ENCODE measurements at regions not wholly inside any gene's neighbourhood (a gene's known extent, or its start where the extent isn't known, plus 50 kb on each side); places are given as distances from the start of the nearest gene placed in this dataset.

GRCh38 chr1:172931761-172932160 lies 119.0 kb downstream of the TNFSF18 start:
- H3K9me3 ChIP-seq = no peaks in the 10 kb centered on the region
- H3K27me3 ChIP-seq = no peaks in the 10 kb centered on the region
- TF ChIP-seq CTCF (IDR thresholded peaks at IDR 0.05) (no peak), POLR2AphosphoS5 (IDR thresholded peaks at IDR 0.05) (no peak), POLR2A (IDR thresholded peaks at IDR 0.05) (no peak), EP300 (IDR thresholded peaks at IDR 0.05) (no peak)
- no peak for DNase-seq
- H3K36me3 ChIP-seq = no peaks in the 10 kb centered on the region
- intact Hi-C loops (cut with DNase I; ENCODE audit: low total_unique reads) = no loop called here
- H3K27ac ChIP-seq = no peak overlapping the region
- H3K4me3 ChIP-seq = no peak overlapping the region
- 85 to 89% (median 87%) methylated on average over 4 of the region's 4 CpGs for WGBS, 5 donors
- peaks cover 6 to 32% (median 9%) of the 10 kb centered on the region in 4 donors for H3K4me1 ChIP-seq

- no peaks in the 10 kb centered on the region for H3K36me3 ChIP-seq
- DNase-seq = no peak
- TF ChIP-seq POLR2AphosphoS5 (IDR thresholded peaks at IDR 0.05) (no peak), CTCF (IDR thresholded peaks at IDR 0.05) (no peak), POLR2A (IDR thresholded peaks at IDR 0.05) (no peak), EP300 (IDR thresholded peaks at IDR 0.05) (no peak)
- WGBS, 5 donors = 79 to 95% (median 92%) methylated on average over 1 of the region's 1 CpG
- H3K9me3 ChIP-seq = no peaks in the 10 kb centered on the region
- intact Hi-C loops (cut with DNase I; ENCODE audit: low total_unique reads) = no loop called here
- peak overlapping the region in 3 of 5 donors; percentile 42 to 76 (median 64) for H3K27ac ChIP-seq
- no peak overlapping the region for H3K4me3 ChIP-seq
- H3K27me3 ChIP-seq = no peaks in the 10 kb centered on the region
- H3K4me1 ChIP-seq = peaks cover 6 to 32% (median 9%) of the 10 kb centered on the region in 4 donors
Measured at GRCh38 chr1:172932981-172933380, 117.8 kb downstream of the TNFSF18 start.

- H3K36me3 ChIP-seq = no peaks in the 10 kb centered on the region
- intact Hi-C loops (cut with DNase I; ENCODE audit: low total_unique reads) = no loop called here
- no peak overlapping the region for H3K4me3 ChIP-seq
- H3K4me1 ChIP-seq = peaks cover 6 to 25% (median 9%) of the 10 kb centered on the region in 4 donors
- no peaks in the 10 kb centered on the region for H3K9me3 ChIP-seq
- 57 to 87% (median 76%) methylated on average over 4 of the region's 4 CpGs for WGBS, 5 donors
- TF ChIP-seq CTCF (IDR thresholded peaks at IDR 0.05) (no peak), POLR2A (IDR thresholded peaks at IDR 0.05) (no peak), EP300 (IDR thresholded peaks at IDR 0.05) (no peak), POLR2AphosphoS5 (IDR thresholded peaks at IDR 0.05) (no peak)
- H3K27me3 ChIP-seq = no peaks in the 10 kb centered on the region
- DNase-seq = no peak
- H3K27ac ChIP-seq = peak overlapping the region; percentile 48 to 76 (median 61)
Measured at GRCh38 chr1:172934417-172934762, 116.4 kb downstream of the TNFSF18 start.

GRCh38 chr1:172935062-172935592 lies 115.6 kb downstream of the TNFSF18 start:
- Histone ChIP-seq H3K27ac (peak overlapping the region in 3 of 5 donors; percentile 61 to 76 (median 64)), H3K4me3 (no peak overlapping the region), H3K36me3 (no peaks in the 10 kb centered on the region), H3K27me3 (no peaks in the 10 kb centered on the region), H3K9me3 (no peaks in the 10 kb centered on the region), H3K4me1 (peaks cover 6 to 25% (median 9%) of the 10 kb centered on the region in 4 donors)
- 50 to 90% (median 83%) methylated on average over 1 of the region's 1 CpG for WGBS, 5 donors
- intact Hi-C loops (cut with DNase I; ENCODE audit: low total_unique reads) = no loop called here
- DNase-seq = no peak
- no peak for TF ChIP-seq POLR2AphosphoS5 (IDR thresholded peaks at IDR 0.05)
- no peak for TF ChIP-seq EP300 (IDR thresholded peaks at IDR 0.05)
- no peak for TF ChIP-seq POLR2A (IDR thresholded peaks at IDR 0.05)
- no peak for TF ChIP-seq CTCF (IDR thresholded peaks at IDR 0.05)

All from stomach (tissue), 8 donors.